OCI-LY7 (cell line): ENCODE measurements at regions not wholly inside any gene's neighbourhood (a gene's known extent, or its start where the extent isn't known, plus 50 kb on each side); places are given as distances from the start of the nearest gene placed in this dataset.

Experiments used
- BruUV-seq: library from RNA; stranded (reverse); fragments of 400-500 nt; replicated peaks from 2 replicates; lab custom pipeline; 2021; lab: Mats Ljungman, UMichigan
- CTCF ChIA-PET: fragments of 300-600 bp; sonication (Branson Sonifier 250); formaldehyde crosslinking; loops from one replicate; lab custom pipeline; 2022; ENCODE audit warnings: antibody characterized with exemption; ENCODE audit not compliant: unreplicated experiment; lab: Charles Lee
- POLR2A ChIA-PET: fragments of 300-600 bp; sonication (Branson Sonifier 250); formaldehyde crosslinking; loops from one replicate; lab custom pipeline; 2022; ENCODE audit warnings: antibody characterized with exemption; lab: Charles Lee
- DNase-seq: peaks from one replicate; pipeline ENCODE4 v3.0.0-alpha.2; 2015; ENCODE audit warnings: low spot score
- H2AFZ ChIP-seq: fragments of 200-600 bp; sonication (generic), shearing (Covaris generic); 2 replicates; pipeline ENCODE4 v1.6.1; 2014; ENCODE audit warnings: mild to moderate bottlenecking, antibody characterized with exemption, low read length, moderate library complexity
- H3K27ac ChIP-seq: fragments of 200-600 bp; sonication (generic); 2 replicates; pipeline ENCODE4 v1.5.1; 2014; ENCODE audit warnings: mixed run types, low read depth, mild to moderate bottlenecking, moderate library complexity, low read length, inconsistent platforms; ENCODE audit not compliant: poor library complexity, severe bottlenecking
- H3K36me3 ChIP-seq: fragments of 200-600 bp; sonication (generic); 2 replicates; pipeline ENCODE4 v1.6.1; 2014; ENCODE audit warnings: mild to moderate bottlenecking, antibody characterized with exemption, low read length, moderate library complexity, mixed read lengths; ENCODE audit not compliant: insufficient read depth
- H3K4me1 ChIP-seq: fragments of 200-600 bp; sonication (generic); 2 replicates; pipeline ENCODE4 v1.5.1; 2014; ENCODE audit warnings: mild to moderate bottlenecking, low read length; ENCODE audit not compliant: insufficient read depth, poor library complexity, severe bottlenecking
- H3K4me2 ChIP-seq: fragments of 200-600 bp; sonication (generic); 2 replicates; pipeline ENCODE4 v1.6.1; 2014; ENCODE audit warnings: mild to moderate bottlenecking, low read length
- H3K4me3 ChIP-seq: fragments of 200-600 bp; sonication (generic); 2 replicates; pipeline ENCODE4 v1.5.1; 2014; ENCODE audit warnings: mild to moderate bottlenecking, low read depth, low read length; ENCODE audit not compliant: poor library complexity, severe bottlenecking
- H3K79me2 ChIP-seq: fragments of 200-600 bp; sonication (generic); 2 replicates; pipeline ENCODE4 v1.6.1; 2016; ENCODE audit warnings: low read depth, mild to moderate bottlenecking, low read length, moderate library complexity, mixed read lengths; ENCODE audit not compliant: insufficient read depth
- H3K9me2 ChIP-seq: fragments of 200-600 bp; sonication (generic); 2 replicates; pipeline ENCODE4 v1.6.1; 2016; ENCODE audit warnings: mild to moderate bottlenecking, low read length, mixed read lengths; ENCODE audit not compliant: insufficient read depth
- H3K9me3 ChIP-seq: fragments of 200-600 bp; sonication (generic); 2 replicates; pipeline ENCODE4 v1.6.1; 2014; ENCODE audit warnings: mild to moderate bottlenecking, mixed run types, low read length, mixed read lengths
- H4K20me1 ChIP-seq: fragments of 200-600 bp; sonication (generic); 2 replicates; pipeline ENCODE4 v1.6.1; 2014; ENCODE audit warnings: mild to moderate bottlenecking, antibody characterized with exemption, low read length, moderate library complexity, mixed read lengths; ENCODE audit not compliant: insufficient read depth
- CTCF ChIP-seq: fragments of 200-600 bp; sonication (generic); conservative IDR thresholded peaks from 2 replicates; pipeline ENCODE4 v1.5.1; 2014; ENCODE audit warnings: mild to moderate bottlenecking, antibody characterized with exemption, low read length, moderate library complexity, mixed read lengths
- EZH2phosphoT487 ChIP-seq: fragments of 200-600 bp; sonication (generic); IDR thresholded peaks from 2 replicates; pipeline ENCODE4 v1.6.1; 2018; ENCODE audit warnings: low read depth, borderline replicate concordance, mild to moderate bottlenecking, mixed run types, antibody characterized with exemption, low read length, moderate library complexity, mixed read lengths
- intact Hi-C: fragments of 100-400 bp; cut with micrococcal nuclease; formaldehyde crosslinking; loops from one replicate; pipeline ENCODE4 v1.10.0; 2022; ENCODE audit not compliant: unreplicated experiment

- intact Hi-C loops, result no loop called here
Observed at GRCh38 chr20:24891546-24892393, 57.3 kb upstream of the CST7 start.

GRCh38 chr20:24892522-24892921 is 56.5 kb upstream of the CST7 start:
- H4K20me1 ChIP-seq, result no peaks in the 10 kb centered on the region
- intact Hi-C loops, result no loop called here
- no peak overlapping the region for H3K4me2 ChIP-seq
- H2AFZ ChIP-seq, result no peak overlapping the region
- no TSS peak for BruUV-seq
- H3K9me2 ChIP-seq, result no peaks in the 10 kb centered on the region
- no peak for TF ChIP-seq EZH2phosphoT487
- TF ChIP-seq CTCF, result no peak
- ChIA-PET POLR2A (no interaction called here), CTCF (no interaction called here)
- H3K4me1 ChIP-seq, result no peaks in the 10 kb centered on the region
- no peak overlapping the region for H3K4me3 ChIP-seq
- no peaks in the 10 kb centered on the region for H3K79me2 ChIP-seq
- H3K36me3 ChIP-seq, result no peaks in the 10 kb centered on the region
- no peaks in the 10 kb centered on the region for H3K9me3 ChIP-seq
- no peak overlapping the region for H3K27ac ChIP-seq
- DNase-seq, result no peak

More at GRCh38 chr20:24891546-24892393, 57.3 kb upstream of the CST7 start:
- Histone ChIP-seq H3K4me3 (no peak overlapping the region), H3K79me2 (no peaks in the 10 kb centered on the region), H3K27ac (no peak overlapping the region), H2AFZ (no peak overlapping the region), H4K20me1 (no peaks in the 10 kb centered on the region), H3K9me2 (no peaks in the 10 kb centered on the region), H3K36me3 (no peaks in the 10 kb centered on the region), H3K4me1 (no peaks in the 10 kb centered on the region), H3K9me3 (no peaks in the 10 kb centered on the region), H3K4me2 (no peak overlapping the region)
- POLR2A ChIA-PET, result no interaction called here
- CTCF ChIA-PET, result no interaction called here
- no peak for TF ChIP-seq EZH2phosphoT487
- TF ChIP-seq CTCF, result no peak
- no peak for DNase-seq
- BruUV-seq, result no TSS peak

GRCh38 chr20:24892931-24893330 is 56.1 kb upstream of the CST7 start:
- H2AFZ ChIP-seq, result no peak overlapping the region
- CTCF ChIA-PET, result no interaction called here
- H3K36me3 ChIP-seq, result no peaks in the 10 kb centered on the region
- intact Hi-C loops, result no loop called here
- H3K27ac ChIP-seq, result no peak overlapping the region
- H3K4me1 ChIP-seq, result no peaks in the 10 kb centered on the region
- H3K79me2 ChIP-seq, result no peaks in the 10 kb centered on the region
- no peak overlapping the region for H3K4me2 ChIP-seq
- no peaks in the 10 kb centered on the region for H4K20me1 ChIP-seq
- no peaks in the 10 kb centered on the region for H3K9me3 ChIP-seq
- no peak for DNase-seq
- no peak for TF ChIP-seq EZH2phosphoT487
- TF ChIP-seq CTCF, result no peak
- H3K9me2 ChIP-seq, result no peaks in the 10 kb centered on the region
- H3K4me3 ChIP-seq, result no peak overlapping the region
- BruUV-seq, result no TSS peak
- POLR2A ChIA-PET, result no interaction called here
